Fibroblast of the aortic adventitia (primary cell): ENCODE measurements at regions not wholly inside any gene's neighbourhood (a gene's known extent, or its start where the extent isn't known, plus 50 kb on each side); places are given as distances from the start of the nearest gene placed in this dataset.

Experiments used
- DNase-seq: peaks from one replicate; pipeline ENCODE4 v3.0.0-alpha.2; 2010; ENCODE audit warnings: low read depth
- H3K4me3 ChIP-seq: 2 replicates; pipeline ENCODE4 v1.5.1; 2011; ENCODE audit warnings: low read depth, mild to moderate bottlenecking, control low read depth, low read length, moderate library complexity
- TF ChIP-seq, protein P1 (sequence below): IDR thresholded peaks from 2 replicates; pipeline ENCODE4 v1.5.1; 2011; ENCODE audit warnings: mild to moderate bottlenecking, low read length, control low read depth, inconsistent platforms; ENCODE audit not compliant: insufficient read depth

GRCh38 chr4:71639380-71639779, 144.5 kb downstream of the GC start:
- DNase-seq = no peak
- no peak overlapping the region for H3K4me3 ChIP-seq
- TF ChIP-seq, protein P1, sequence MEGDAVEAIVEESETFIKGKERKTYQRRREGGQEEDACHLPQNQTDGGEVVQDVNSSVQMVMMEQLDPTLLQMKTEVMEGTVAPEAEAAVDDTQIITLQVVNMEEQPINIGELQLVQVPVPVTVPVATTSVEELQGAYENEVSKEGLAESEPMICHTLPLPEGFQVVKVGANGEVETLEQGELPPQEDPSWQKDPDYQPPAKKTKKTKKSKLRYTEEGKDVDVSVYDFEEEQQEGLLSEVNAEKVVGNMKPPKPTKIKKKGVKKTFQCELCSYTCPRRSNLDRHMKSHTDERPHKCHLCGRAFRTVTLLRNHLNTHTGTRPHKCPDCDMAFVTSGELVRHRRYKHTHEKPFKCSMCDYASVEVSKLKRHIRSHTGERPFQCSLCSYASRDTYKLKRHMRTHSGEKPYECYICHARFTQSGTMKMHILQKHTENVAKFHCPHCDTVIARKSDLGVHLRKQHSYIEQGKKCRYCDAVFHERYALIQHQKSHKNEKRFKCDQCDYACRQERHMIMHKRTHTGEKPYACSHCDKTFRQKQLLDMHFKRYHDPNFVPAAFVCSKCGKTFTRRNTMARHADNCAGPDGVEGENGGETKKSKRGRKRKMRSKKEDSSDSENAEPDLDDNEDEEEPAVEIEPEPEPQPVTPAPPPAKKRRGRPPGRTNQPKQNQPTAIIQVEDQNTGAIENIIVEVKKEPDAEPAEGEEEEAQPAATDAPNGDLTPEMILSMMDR = no peak

DNA sequence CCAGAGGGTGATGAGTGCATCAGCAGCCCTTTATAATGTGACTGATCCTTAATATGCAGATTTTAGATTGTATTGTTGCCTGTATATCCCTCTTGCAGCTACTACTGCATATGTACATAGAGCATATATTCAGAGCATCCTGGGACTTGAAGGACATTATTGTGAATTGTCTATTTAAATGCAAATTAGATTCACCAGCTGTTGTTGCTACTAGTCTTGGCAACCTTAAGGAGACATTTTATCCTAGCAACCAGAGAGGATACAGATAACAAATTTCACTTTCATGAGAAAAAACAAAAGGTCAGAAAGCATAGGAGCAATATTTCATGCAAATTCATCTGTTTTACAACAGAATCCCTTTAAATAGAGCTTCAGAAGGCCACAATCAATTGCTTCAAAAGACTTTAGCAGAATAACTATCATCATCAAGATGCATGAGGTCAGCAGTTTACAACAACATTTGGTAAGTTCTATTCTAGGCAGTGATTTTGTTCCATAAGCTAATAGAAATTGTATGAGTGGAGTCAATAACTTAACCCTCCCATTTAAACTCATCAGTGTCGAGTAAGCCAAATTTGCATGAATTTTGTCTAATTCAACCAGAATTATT, 148.6 kb downstream of the GC start:
- no peak overlapping the region for H3K4me3 ChIP-seq
- TF ChIP-seq, protein P1 = no peak
- DNase-seq = no peak

DNA sequence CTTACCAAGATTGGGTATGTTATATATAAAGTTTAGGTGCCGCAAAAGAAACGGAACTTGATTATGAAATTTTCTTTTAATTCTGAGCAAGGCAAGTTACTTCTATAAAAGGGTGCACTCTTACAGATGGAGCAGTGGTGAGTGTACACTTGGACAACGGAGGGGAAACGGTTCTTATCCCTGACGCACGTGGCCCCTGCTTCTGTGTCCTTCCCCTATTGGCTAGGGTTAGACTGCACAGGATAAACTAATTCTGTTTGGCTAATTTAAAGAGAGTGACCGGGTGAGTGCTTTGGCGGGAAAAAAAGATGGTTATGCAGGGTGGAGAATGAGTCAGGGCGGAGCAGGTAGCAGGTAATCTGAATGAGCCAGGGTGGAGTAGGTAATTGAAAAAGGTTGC, 149.5 kb downstream of the GC start:
- DNase-seq = no peak
- no peak overlapping the region for H3K4me3 ChIP-seq
- TF ChIP-seq, protein P1 = no peak

DNA sequence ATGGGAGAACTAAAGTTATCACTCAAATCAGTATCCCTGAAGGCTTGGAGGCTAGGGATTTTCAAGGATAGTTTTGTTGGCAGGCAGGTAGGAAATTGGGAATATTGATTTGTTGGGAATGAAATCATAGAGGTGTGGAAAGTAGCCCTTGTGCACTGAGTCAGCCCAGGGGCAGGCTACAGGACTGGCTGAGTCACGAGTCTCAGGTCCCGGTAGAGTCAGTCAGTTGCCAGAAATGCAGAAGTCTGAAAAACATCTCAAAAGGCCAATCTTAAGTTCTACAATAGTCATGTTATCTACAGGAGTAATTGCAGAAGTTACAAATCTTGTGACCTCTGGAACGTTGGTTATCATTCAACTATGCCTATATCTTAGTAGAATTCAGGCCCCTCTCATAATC, 153.1 kb downstream of the GC start:
- DNase-seq = no peak
- no peak overlapping the region for H3K4me3 ChIP-seq
- TF ChIP-seq, protein P1 = no peak

GRCh38 chr4:71625005-71625404, 158.9 kb downstream of the GC start:
- no peak overlapping the region for H3K4me3 ChIP-seq
- no peak for DNase-seq
- TF ChIP-seq, protein P1 = no peak
